ENCODE measurements at regions not wholly inside any gene's neighbourhood (a gene's known extent, or its start where the extent isn't known, plus 50 kb on each side); places are given as distances from the start of the nearest gene placed in this dataset.
"Not testable (repeated sequence)": the region's sequence is repeated elsewhere in the genome, so short reads cannot be mapped to it uniquely, and the experiment has no call there.

- no peak for DNase-seq (ENCODE audit: low read depth in 2 of 2)
These were observed 124.6 kb upstream of the CDK13 start for GRCh38 chr7:39825401-39825980.

GRCh38 chr7:39826166-39826565 lies 123.9 kb upstream of the CDK13 start:
- no peak for DNase-seq (ENCODE audit: low read depth in 2 of 2)

- DNase-seq (ENCODE audit: low read depth in 2 of 2): no peak
These were observed 122.5 kb upstream of the CDK13 start for GRCh38 chr7:39827571-39827970.

GRCh38 chr7:39829028-39829427 lies 121.0 kb upstream of the CDK13 start:
- no peak for DNase-seq (ENCODE audit: low read depth in 2 of 2)

GRCh38 chr7:39832519-39833085 lies 117.5 kb upstream of the CDK13 start:
- DNase-seq (ENCODE audit: low read depth in 2 of 2): no peak

GRCh38 chr7:39833180-39833799 lies 116.8 kb upstream of the CDK13 start:
- DNase-seq (ENCODE audit: low read depth in 2 of 2): peak in 1 of 2 donors; percentile 0

- not testable (repeated sequence) for DNase-seq (ENCODE audit: low read depth in 2 of 2)
These were observed 116.0 kb upstream of the CDK13 start for GRCh38 chr7:39833865-39834634.

- DNase-seq (ENCODE audit: low read depth in 2 of 2): no peak
These were observed 111.7 kb upstream of the CDK13 start for GRCh38 chr7:39838326-39838725.

- DNase-seq (ENCODE audit: low read depth in 2 of 2): no peak
These were observed 105.0 kb upstream of the CDK13 start for GRCh38 chr7:39845006-39845405.

- DNase-seq (ENCODE audit: low read depth in 2 of 2): no peak
These were observed 102.8 kb upstream of the CDK13 start for GRCh38 chr7:39847227-39847626.

- no peak for DNase-seq (ENCODE audit: low read depth in 2 of 2)
These were observed 98.5 kb upstream of the CDK13 start for GRCh38 chr7:39851466-39852045.

- DNase-seq (ENCODE audit: low read depth in 2 of 2): not testable (repeated sequence)
These were observed 95.3 kb upstream of the CDK13 start for GRCh38 chr7:39854616-39855324.

- DNase-seq (ENCODE audit: low read depth in 2 of 2): no peak
These were observed 94.8 kb upstream of the CDK13 start for GRCh38 chr7:39855325-39855674.

GRCh38 chr7:39863675-39864322 lies 86.3 kb upstream of the CDK13 start:
- not testable (repeated sequence) for DNase-seq (ENCODE audit: low read depth in 2 of 2)

GRCh38 chr7:39869888-39870522 lies 80.1 kb upstream of the CDK13 start:
- not testable (repeated sequence) for DNase-seq (ENCODE audit: low read depth in 2 of 2)

- DNase-seq (ENCODE audit: low read depth in 2 of 2): not testable (repeated sequence)
These were observed 78.4 kb upstream of the CDK13 start for GRCh38 chr7:39871610-39872009.

- no peak for DNase-seq (ENCODE audit: low read depth in 2 of 2)
These were observed 69.5 kb upstream of the CDK13 start for GRCh38 chr7:39880556-39880955.

GRCh38 chr7:39882148-39882784 lies 67.8 kb upstream of the CDK13 start:
- no peak for DNase-seq (ENCODE audit: low read depth in 2 of 2)

- no peak for DNase-seq (ENCODE audit: low read depth in 2 of 2)
These were observed 66.2 kb upstream of the CDK13 start for GRCh38 chr7:39883812-39884390.

Data from stimulated activated CD8-positive, alpha-beta memory T cell treated with anti-CD3 and anti-CD28 coated beads, Interleukin-2, amount 100 ng/mL, for 1 hour (primary cell).